Fibroblast of the aortic adventitia (primary cell): ENCODE measurements at regions not wholly inside any gene's neighbourhood (a gene's known extent, or its start where the extent isn't known, plus 50 kb on each side); places are given as distances from the start of the nearest gene placed in this dataset.

ENCODE experiments used
- DNase-seq: peaks from one replicate; pipeline ENCODE4 v3.0.0-alpha.2; 2010; ENCODE audit warnings: low read depth
- H3K4me3 ChIP-seq: 2 replicates; pipeline ENCODE4 v1.5.1; 2011; ENCODE audit warnings: low read depth, mild to moderate bottlenecking, control low read depth, low read length, moderate library complexity
- TF ChIP-seq, protein P1 (sequence below): IDR thresholded peaks from 2 replicates; pipeline ENCODE4 v1.5.1; 2011; ENCODE audit warnings: mild to moderate bottlenecking, low read length, control low read depth, inconsistent platforms; ENCODE audit not compliant: insufficient read depth

DNA sequence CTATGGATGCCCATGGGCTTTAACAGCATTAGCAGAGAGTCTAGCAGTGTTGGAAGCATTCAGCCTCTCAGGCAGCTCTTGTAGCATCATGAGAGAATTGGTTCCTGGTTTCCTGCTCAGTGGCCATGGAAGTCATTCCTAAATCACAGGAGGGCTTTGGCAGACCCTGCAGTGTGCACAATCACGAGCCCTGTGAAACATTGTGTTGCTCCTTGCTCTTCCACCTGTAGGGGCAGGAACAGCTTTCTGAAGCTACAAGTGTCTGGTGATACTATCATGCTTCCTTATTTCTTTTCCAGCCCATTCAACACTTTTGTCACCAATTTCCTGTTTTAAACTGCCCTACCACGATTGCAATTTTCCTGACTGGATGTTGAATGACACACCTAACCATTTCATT, 402.2 kb upstream of the USP15 start:
- DNase-seq, result no peak
- TF ChIP-seq, protein P1, sequence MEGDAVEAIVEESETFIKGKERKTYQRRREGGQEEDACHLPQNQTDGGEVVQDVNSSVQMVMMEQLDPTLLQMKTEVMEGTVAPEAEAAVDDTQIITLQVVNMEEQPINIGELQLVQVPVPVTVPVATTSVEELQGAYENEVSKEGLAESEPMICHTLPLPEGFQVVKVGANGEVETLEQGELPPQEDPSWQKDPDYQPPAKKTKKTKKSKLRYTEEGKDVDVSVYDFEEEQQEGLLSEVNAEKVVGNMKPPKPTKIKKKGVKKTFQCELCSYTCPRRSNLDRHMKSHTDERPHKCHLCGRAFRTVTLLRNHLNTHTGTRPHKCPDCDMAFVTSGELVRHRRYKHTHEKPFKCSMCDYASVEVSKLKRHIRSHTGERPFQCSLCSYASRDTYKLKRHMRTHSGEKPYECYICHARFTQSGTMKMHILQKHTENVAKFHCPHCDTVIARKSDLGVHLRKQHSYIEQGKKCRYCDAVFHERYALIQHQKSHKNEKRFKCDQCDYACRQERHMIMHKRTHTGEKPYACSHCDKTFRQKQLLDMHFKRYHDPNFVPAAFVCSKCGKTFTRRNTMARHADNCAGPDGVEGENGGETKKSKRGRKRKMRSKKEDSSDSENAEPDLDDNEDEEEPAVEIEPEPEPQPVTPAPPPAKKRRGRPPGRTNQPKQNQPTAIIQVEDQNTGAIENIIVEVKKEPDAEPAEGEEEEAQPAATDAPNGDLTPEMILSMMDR, result no peak
- H3K4me3 ChIP-seq, result no peak overlapping the region

- no peak overlapping the region for H3K4me3 ChIP-seq
- TF ChIP-seq, protein P1, result no peak
- DNase-seq, result no peak
Measured at GRCh38 chr12:61860451-61860850, 399.8 kb upstream of the USP15 start.

GRCh38 chr12:61862986-61863385, 397.2 kb upstream of the USP15 start:
- DNase-seq, result no peak
- TF ChIP-seq, protein P1, result no peak
- no peak overlapping the region for H3K4me3 ChIP-seq

DNA sequence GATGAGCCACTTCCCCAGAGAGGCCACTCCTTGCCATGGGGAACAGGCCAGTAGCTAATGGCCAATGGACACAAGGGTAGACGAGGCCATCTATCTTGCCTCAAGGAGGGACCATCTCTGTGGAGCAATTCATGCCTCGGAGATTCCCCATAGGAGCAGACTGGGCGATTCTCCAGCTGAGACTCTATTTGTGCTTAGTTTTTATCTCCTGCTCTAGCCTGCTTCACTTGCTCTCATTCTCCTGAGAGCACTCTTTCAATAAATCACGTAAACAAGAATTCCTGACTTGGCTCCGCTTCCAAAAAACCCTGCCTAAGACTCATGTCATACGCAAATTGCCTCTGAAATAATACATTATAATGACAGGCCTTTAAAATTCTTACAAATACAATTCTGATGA, 396.4 kb upstream of the USP15 start:
- TF ChIP-seq, protein P1, result no peak
- DNase-seq, result no peak
- no peak overlapping the region for H3K4me3 ChIP-seq

- H3K4me3 ChIP-seq, result no peak overlapping the region
- no peak for DNase-seq
- TF ChIP-seq, protein P1, result no peak
Measured at GRCh38 chr12:61869796-61870195, 390.4 kb upstream of the USP15 start.

DNA sequence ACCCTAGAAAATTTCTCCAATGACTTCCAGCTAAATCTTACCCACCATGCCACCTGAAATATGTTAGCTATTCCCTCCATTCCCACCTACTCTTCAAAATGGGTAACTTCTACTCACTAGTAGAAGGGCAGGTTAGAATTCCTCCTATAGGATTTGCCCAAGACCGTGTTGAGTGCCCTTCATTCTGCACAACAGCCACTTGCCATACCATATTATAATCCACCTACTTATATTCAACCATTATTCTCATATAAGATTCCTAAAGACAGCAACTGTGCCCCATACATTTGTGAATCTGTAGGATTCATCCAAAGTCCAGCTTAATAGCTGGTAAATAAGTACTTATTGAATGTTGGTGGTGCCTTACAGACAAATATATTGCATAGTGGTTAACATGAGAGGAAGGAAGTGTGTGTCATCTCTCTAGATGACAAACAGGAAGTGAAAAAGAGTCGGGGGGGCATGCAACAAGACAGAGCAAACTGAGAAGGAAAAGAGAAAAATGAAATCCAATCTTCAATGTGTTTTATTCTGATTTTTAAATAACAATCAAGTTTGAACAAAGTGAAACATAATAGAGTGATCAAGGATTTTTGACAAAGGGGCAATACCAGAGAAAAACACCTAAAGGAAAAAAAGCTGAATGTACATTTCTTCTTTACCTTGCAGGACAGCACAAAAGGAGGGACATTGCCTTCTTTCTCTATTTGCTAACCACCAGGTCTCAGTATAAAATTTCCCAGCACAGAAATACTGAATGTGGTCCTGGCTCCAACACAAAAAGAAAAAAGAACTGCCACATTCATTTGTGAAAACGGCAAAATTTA, 389.3 kb upstream of the USP15 start:
- TF ChIP-seq, protein P1, result no peak
- no peak overlapping the region for H3K4me3 ChIP-seq
- no peak for DNase-seq

DNA sequence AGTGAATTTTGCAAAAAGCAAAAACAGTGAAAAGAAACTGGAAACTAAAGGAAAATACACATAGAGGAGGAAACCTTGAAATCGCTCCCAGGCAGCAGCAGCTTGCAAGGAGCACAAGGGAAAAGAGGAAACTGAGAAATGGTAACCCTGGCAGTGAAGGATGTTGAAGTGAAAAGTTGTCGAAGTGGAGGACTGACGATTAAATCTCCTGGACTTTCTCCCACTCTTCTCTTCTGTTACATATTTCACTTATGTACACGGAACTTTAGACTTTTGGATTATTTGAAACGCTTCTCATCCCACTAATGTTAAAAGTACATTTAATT, 388.8 kb upstream of the USP15 start:
- TF ChIP-seq, protein P1, result no peak
- no peak overlapping the region for H3K4me3 ChIP-seq
- no peak for DNase-seq
